T-helper 2 cell treated with Interferon-gamma antibody and Interleukin-4, amounts not matched to agents 5 μg/mL and 100 μg/mL, for 36 hours (primary cell): ENCODE measurements at regions not wholly inside any gene's neighbourhood (a gene's known extent, or its start where the extent isn't known, plus 50 kb on each side); places are given as distances from the start of the nearest gene placed in this dataset.
"Not testable (repeated sequence)": the region's sequence is repeated elsewhere in the genome, so short reads cannot be mapped to it uniquely, and the experiment has no call there.

ENCODE experiments used
- DNase-seq: peaks from one replicate; pipeline ENCODE4 v3.0.0; 2021; ENCODE audit warnings: low spot score
- H3K27ac Mint-ChIP-seq: one replicate; pipeline ENCODE4 v1.8.0; 2021; ENCODE audit warnings: mild to moderate bottlenecking, mixed read lengths
- H3K27me3 Mint-ChIP-seq: one replicate; pipeline ENCODE4 v1.8.0; 2021; ENCODE audit warnings: low read depth, mixed read lengths
- H3K36me3 Mint-ChIP-seq: one replicate; pipeline ENCODE4 v1.8.0; 2021; ENCODE audit warnings: low read depth, mixed read lengths
- H3K4me1 Mint-ChIP-seq: one replicate; pipeline ENCODE4 v1.8.0; 2021; ENCODE audit warnings: low read depth, mixed read lengths
- H3K4me3 Mint-ChIP-seq: one replicate; pipeline ENCODE4 v1.8.0; 2022; ENCODE audit warnings: mild to moderate bottlenecking, moderate library complexity, mixed read lengths
- H3K9me3 Mint-ChIP-seq: one replicate; pipeline ENCODE4 v1.8.0; 2021; ENCODE audit warnings: mixed read lengths

DNA sequence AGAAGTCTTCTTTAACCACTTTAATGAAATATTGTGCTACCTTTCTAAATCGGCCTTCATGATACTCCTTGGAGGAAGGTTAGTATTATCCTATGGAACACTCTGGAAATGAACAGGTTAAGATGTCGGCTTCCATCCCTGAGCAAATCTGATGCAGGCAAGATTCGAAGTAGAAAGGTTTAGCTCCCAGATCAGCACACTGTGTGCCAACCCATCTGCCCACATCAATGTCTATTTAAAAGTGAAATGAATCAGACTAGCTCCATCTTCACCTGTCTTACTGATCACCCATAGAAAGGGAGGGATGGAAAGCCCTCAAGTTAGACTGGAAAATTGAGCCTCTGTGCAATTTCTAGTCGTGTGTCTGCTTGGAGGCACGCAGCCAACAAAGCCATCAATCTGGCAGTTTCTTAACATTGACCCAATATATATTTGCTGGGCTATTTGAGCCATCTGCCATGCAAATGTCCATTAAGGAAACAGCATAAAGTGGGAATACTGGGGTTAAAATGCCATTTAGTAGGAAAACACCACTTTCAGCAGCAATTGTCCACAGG, 506.1 kb downstream of the RMST start:
- no peak for DNase-seq
- H3K4me3 Mint-ChIP-seq, result no peak overlapping the region
- H3K36me3 Mint-ChIP-seq, result no peaks in the 10 kb centered on the region
- no peaks in the 10 kb centered on the region for H3K4me1 Mint-ChIP-seq
- no peak overlapping the region for H3K27ac Mint-ChIP-seq
- no peaks in the 10 kb centered on the region for H3K9me3 Mint-ChIP-seq
- H3K27me3 Mint-ChIP-seq, result no peaks in the 10 kb centered on the region

DNA sequence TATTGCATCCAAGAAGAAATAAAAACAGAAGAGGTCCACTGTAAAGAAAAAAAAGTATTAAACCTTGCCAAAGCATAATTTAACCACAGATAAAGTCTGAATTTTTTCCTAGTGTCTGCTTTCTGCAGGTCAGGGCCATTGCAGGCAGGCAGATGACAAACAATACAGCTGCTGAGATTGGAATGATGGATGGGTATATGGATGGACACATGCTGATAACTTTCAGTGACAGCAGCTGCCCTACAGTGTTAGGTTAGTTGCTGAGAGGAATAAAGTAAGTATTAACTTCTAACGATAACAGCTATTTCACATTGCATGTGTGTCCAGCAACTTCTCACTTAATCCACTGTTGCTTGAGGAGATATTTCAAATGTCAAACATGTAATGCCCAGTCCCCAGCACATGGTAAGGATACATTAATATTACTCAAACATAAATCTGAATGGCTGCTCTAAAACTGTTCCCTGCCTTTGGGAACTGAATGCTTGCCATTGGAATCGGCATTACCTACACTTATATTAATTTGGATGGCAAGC, 515.3 kb downstream of the RMST start:
- Mint-ChIP-seq H3K4me3 (no peak overlapping the region), H3K4me1 (no peaks in the 10 kb centered on the region), H3K27ac (no peak overlapping the region), H3K9me3 (no peaks in the 10 kb centered on the region), H3K36me3 (no peaks in the 10 kb centered on the region), H3K27me3 (no peaks in the 10 kb centered on the region)
- DNase-seq, result no peak

DNA sequence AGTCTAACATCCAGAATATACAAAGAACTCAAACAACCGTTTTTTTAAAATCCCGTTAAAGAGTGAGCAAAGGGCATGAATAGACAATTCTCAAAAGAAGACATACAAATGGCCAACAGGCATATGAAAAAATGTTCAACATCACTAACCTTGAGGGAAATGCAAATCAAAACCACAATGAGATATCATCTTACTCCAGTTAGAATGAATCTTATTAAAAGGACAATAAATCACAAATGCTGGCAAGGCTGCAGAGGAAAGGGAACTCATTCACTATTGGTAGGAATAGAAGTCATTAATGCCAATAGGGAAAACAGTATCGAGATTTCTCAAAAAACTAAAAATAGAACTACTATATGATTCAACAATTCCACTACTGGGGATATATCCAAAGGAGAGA, 520.1 kb downstream of the RMST start:
- Mint-ChIP-seq H3K36me3 (no peaks in the 10 kb centered on the region), H3K9me3 (no peaks in the 10 kb centered on the region), H3K27ac (no peak overlapping the region), H3K4me1 (no peaks in the 10 kb centered on the region), H3K4me3 (no peak overlapping the region), H3K27me3 (no peaks in the 10 kb centered on the region)
- no peak for DNase-seq

DNA sequence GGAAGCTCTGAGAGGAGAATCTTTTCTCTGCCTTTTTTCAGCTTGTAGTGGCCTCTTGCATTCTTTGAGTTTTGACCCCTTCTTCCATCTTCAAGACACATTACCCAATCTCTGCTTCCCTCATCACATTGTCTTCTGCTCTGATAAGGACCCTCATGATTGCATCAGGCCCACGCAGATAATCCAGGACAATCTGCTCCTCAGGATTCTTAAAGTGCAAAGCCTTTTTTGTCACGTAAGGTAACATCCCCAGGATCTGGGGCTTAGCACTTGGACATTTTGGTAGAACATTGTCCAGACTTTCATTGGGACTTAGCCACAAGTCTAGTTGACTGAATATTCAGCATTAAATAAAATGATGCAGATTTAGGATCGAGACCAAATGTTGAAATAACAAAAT, 521.2 kb downstream of the RMST start:
- DNase-seq, result no peak
- H3K36me3 Mint-ChIP-seq, result no peaks in the 10 kb centered on the region
- H3K4me1 Mint-ChIP-seq, result no peaks in the 10 kb centered on the region
- H3K4me3 Mint-ChIP-seq, result no peak overlapping the region
- H3K9me3 Mint-ChIP-seq, result no peaks in the 10 kb centered on the region
- no peaks in the 10 kb centered on the region for H3K27me3 Mint-ChIP-seq
- H3K27ac Mint-ChIP-seq, result no peak overlapping the region

DNA sequence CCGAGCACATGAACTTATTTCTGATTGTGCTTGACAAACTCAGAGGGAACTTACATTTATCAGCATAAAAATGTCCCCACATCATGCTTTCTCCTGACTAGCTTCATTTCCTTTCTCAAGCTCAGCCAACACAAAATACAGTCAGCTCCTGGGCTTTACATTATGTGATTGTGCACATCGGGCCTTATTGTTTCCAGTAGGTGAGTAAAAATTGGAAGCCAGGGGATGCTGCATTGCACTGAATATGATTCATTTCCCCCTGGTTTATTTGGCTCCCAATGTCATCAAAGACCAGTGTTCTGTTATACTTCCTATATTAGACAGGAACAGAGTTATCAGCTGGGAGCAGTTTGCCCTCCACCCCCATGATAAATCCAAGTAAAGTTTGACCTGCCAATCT, 521.8 kb downstream of the RMST start:
- no peak overlapping the region for H3K27ac Mint-ChIP-seq
- H3K27me3 Mint-ChIP-seq, result no peaks in the 10 kb centered on the region
- no peak overlapping the region for H3K4me3 Mint-ChIP-seq
- H3K4me1 Mint-ChIP-seq, result no peaks in the 10 kb centered on the region
- H3K36me3 Mint-ChIP-seq, result no peaks in the 10 kb centered on the region
- DNase-seq, result no peak
- no peaks in the 10 kb centered on the region for H3K9me3 Mint-ChIP-seq

DNA sequence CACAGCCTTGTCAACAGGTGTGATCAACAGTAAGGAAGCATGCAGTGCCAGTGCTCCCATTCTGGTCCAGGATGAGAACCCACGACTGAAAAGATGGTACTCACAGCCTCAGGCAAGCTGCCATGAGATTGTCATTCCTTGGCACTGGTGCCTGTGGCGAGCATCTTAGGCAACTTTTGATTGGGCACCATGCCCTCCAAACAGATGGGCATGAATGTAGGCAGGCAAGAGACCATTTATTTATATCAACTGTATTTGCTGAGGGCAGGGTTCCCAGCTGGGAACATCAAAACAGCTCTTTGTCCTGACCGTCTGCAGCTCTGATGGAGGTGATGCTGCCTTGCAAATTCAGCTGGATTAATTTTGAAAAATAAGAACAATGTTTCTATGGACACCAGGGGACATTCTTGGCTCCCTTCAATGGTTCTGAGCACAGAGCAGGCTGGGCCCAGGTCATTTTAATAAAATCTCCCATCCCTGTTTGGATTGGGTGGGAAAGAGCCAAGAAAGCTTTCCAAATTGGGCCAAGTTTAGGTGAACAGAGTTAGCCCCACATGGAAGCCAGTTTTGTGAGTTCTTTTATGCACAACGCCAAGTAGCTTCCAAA, 522.5 kb downstream of the RMST start:
- H3K9me3 Mint-ChIP-seq, result no peaks in the 10 kb centered on the region
- no peaks in the 10 kb centered on the region for H3K27me3 Mint-ChIP-seq
- DNase-seq, result no peak
- no peak overlapping the region for H3K27ac Mint-ChIP-seq
- no peaks in the 10 kb centered on the region for H3K4me1 Mint-ChIP-seq
- H3K36me3 Mint-ChIP-seq, result no peaks in the 10 kb centered on the region
- no peak overlapping the region for H3K4me3 Mint-ChIP-seq

DNA sequence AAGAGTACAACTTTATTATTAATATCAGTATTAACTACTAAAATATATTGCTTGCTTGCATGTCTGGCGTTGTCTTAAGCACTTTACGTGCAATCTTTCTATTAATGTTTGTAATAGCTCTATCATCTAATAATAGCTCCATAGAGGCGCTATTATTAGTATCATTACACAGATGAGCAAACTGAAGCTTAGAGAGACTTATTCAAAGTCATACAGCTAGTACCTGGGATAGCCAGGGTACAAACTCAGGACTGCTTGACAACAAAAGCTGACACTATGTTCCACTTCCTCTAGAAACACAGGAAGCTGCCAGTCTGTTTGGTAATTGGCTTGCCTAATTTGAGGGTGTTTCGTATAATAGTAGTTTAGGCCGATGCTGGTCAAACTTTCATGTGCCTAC, 523.2 kb downstream of the RMST start:
- no peak overlapping the region for H3K4me3 Mint-ChIP-seq
- no peaks in the 10 kb centered on the region for H3K36me3 Mint-ChIP-seq

DNA sequence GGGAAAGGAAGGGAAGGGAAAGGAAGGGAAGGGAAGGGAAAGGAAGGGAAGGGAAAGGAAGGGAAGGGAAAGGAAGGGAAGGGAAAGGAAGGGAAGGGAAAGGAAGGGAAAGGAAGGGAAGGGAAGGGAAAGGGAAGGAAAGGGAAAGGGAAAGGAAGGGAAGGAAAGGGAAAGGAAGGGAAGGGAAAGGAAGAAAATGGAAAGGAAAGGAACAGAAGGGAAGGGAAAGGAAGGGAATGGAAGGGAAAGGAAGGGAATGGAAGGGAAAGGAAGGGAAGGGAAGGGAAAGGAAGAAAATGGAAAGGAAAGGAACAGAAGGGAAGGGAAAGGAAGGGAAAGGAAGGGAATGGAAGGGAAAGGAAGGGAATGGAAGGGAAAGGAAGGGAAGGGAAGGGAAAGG, 526.0 kb downstream of the RMST start:
- not testable (repeated sequence) for H3K27me3 Mint-ChIP-seq, H3K9me3 Mint-ChIP-seq, H3K36me3 Mint-ChIP-seq, H3K27ac Mint-ChIP-seq, H3K4me3 Mint-ChIP-seq, H3K4me1 Mint-ChIP-seq, DNase-seq

More for the DNA sequence above, 523.2 kb downstream of the RMST start:
- Mint-ChIP-seq H3K27me3 (no peaks in the 10 kb centered on the region), H3K4me1 (no peaks in the 10 kb centered on the region), H3K27ac (no peak overlapping the region), H3K9me3 (no peaks in the 10 kb centered on the region)
- no peak for DNase-seq

DNA sequence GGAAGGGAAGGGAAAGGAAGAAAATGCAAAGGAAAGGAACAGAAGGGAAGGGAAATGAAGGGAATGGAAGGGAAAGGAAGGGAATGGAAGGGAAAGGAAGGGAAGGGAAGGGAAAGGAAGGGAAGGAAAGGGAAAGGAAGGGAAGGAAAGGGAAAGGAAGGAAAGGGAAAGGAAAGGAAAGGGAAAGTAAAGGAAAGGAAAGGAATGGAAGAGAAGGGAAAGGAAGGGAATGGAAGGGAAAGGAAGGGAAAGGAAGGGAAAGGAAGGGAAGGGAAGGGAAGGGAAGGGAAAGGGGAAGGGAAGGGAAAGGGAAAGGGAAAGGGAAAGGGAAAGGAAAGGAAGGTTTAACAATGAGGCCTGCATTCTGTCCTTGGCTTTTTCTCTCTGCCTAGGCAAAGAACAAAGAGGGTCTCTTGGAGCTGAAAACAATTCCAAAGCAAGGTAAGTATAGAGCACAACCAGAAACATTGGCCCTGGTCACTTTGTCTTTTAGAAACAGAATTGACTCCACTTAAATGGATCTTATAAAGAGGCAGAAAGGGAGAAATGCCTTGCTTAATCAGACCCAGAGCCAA, 525.9 kb upstream of the TMPO start:
- no peak overlapping the region for H3K27ac Mint-ChIP-seq
- no peak overlapping the region for H3K4me3 Mint-ChIP-seq
- no peaks in the 10 kb centered on the region for H3K9me3 Mint-ChIP-seq
- no peaks in the 10 kb centered on the region for H3K27me3 Mint-ChIP-seq
- no peaks in the 10 kb centered on the region for H3K36me3 Mint-ChIP-seq
- no peaks in the 10 kb centered on the region for H3K4me1 Mint-ChIP-seq
- no peak for DNase-seq

DNA sequence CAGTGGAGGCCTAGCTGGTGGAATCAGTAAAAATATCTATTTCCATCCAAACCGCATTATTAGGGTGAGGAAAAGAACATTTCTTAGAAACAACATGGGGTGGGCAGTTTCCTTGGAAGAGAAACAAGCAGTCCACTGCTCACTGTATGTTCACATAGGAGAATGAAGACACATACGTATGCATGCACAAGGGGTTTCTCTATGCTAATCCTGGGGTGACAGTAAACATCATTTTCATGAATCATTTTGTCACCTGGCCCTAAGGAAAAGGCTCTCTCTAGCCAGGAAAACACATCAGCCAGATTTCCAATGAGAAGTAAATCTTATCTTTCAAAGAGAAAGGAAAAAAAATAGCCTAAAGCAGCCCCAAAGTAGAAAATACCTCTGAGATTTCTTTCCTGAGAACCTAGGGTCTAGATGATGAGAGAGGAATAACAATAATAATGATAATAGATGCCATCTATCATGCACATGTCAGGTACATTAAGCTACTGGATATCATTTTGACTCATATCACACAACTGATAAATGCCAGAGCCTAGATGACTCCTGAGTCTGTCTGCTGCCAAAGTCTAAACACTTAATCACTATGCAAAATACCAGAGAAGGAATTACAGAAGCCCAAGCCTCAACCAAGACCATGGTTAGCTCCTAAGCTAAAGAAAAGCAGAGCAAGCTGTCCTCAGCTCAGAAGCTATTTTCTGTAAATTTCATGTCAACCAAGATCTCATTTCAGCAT, 520.5 kb upstream of the TMPO start:
- no peaks in the 10 kb centered on the region for H3K9me3 Mint-ChIP-seq

DNA sequence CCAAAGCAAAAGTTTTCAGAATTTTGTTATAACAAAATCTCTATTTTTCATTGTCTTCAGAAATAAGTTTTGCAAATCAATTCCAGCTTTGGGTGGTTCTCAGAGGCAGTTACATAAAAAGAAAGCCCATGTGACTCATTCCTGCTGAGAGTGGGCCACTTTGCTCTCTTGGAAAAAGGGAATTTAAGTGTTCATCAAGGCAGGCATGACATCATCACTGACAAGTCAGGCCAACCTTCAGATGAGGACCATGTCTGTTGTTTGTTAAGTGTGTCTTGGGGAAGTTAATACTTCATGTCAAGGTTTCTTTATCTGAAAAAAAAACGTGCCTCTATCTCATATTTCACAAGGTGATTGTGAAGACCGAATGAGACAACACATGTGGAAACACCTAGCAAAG, 519.8 kb upstream of the TMPO start:
- Mint-ChIP-seq H3K27ac (no peak overlapping the region), H3K4me3 (no peak overlapping the region), H3K27me3 (no peaks in the 10 kb centered on the region), H3K4me1 (no peaks in the 10 kb centered on the region), H3K36me3 (no peaks in the 10 kb centered on the region), H3K9me3 (no peaks in the 10 kb centered on the region)
- no peak for DNase-seq

More for the DNA sequence above, 520.5 kb upstream of the TMPO start:
- no peaks in the 10 kb centered on the region for H3K27me3 Mint-ChIP-seq
- H3K36me3 Mint-ChIP-seq, result no peaks in the 10 kb centered on the region
- no peaks in the 10 kb centered on the region for H3K4me1 Mint-ChIP-seq
- H3K27ac Mint-ChIP-seq, result no peak overlapping the region
- no peak for DNase-seq
- H3K4me3 Mint-ChIP-seq, result no peak overlapping the region

DNA sequence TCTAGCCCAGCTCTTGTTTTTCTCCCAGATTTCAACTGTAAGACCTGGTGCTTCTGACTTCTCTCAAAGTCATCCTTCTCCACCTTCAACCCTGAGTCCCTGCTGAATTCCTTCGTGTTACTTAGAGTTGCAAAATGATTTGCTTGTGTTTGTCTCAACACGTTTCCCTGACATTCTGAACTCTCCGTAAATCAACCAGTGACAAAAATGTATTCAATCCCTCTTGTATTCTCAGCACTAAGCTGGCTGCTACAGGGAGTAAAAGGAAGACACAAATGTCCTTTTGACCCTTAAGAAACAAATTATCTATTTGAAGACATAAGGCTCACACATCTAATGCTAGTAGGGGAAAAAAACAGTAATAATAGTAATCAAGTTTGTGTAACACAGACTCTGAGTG, 514.0 kb upstream of the TMPO start:
- Mint-ChIP-seq H3K36me3 (no peaks in the 10 kb centered on the region), H3K27me3 (peaks cover 4% of the 10 kb centered on the region), H3K9me3 (no peaks in the 10 kb centered on the region), H3K4me1 (peaks cover 2% of the 10 kb centered on the region), H3K27ac (no peak overlapping the region), H3K4me3 (no peak overlapping the region)
- no peak for DNase-seq

DNA sequence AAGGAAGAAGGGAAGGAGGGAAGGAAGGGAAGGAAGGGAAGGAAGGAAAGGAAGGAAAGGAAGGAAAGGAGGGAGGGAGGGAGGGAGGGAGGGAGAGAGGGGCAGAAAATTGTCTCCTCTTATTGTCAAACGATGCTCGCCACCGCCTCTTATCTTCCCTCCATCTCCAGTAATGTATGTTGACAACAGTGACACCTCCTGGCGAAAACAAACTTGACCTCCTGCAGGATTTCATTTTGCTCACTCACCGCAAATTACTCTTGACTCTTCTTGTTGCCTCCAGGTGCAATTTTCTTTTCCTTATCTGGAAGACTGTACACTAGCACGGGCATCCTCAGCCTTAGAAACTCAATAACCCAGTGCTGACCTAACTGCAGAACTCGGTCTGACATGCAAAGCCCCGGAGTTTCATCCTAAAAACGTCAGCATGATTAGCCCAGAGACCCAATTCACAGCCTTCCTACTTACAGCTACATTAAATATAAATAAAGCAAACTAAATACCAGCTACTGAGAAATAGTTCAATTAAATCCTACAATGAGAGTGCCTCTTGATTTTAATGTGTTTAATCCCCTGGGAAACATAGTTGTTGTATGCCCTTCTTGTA, 512.4 kb upstream of the TMPO start:
- DNase-seq, result no peak

DNA sequence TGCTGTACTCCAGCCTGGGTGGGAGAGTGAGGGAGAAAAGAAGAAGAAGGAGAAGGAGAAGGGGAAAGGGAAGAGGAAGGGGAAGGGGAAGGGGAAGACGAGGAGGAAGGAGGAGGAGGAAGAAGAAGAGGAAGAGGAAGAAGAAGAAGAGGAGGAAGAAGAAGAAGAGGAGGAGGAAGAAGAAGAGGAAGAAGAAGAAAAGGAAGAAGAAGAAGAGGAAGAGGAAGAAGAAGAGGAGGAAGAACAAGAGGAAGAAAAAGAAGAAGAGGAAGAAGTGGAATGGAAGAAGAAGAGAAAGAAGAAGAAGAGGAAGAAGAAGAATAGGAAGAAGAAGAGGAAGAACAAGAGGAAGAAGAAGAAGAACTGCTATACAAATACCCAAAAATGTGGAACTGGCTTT, 507.4 kb upstream of the TMPO start:
- Mint-ChIP-seq H3K4me3 (no peak overlapping the region), H3K27me3 (peaks cover 2% of the 10 kb centered on the region), H3K36me3 (no peaks in the 10 kb centered on the region), H3K4me1 (peaks cover 2% of the 10 kb centered on the region), H3K9me3 (no peaks in the 10 kb centered on the region), H3K27ac (no peak overlapping the region)
- DNase-seq, result no peak

More for the DNA sequence above, 512.4 kb upstream of the TMPO start:
- H3K36me3 Mint-ChIP-seq, result no peaks in the 10 kb centered on the region
- no peak overlapping the region for H3K27ac Mint-ChIP-seq
- peaks cover 4% of the 10 kb centered on the region for H3K27me3 Mint-ChIP-seq
- peaks cover 2% of the 10 kb centered on the region for H3K4me1 Mint-ChIP-seq
- no peaks in the 10 kb centered on the region for H3K9me3 Mint-ChIP-seq
- no peak overlapping the region for H3K4me3 Mint-ChIP-seq
